ENCODE measurements at regions not wholly inside any gene's neighbourhood (a gene's known extent, or its start where the extent isn't known, plus 50 kb on each side); places are given as distances from the start of the nearest gene placed in this dataset.
"Not testable (repeated sequence)": the region's sequence is repeated elsewhere in the genome, so short reads cannot be mapped to it uniquely, and the experiment has no call there.

GRCh38 chr4:118633476-118633875 is 51.7 kb upstream of the METTL14 start:
- TF ChIP-seq EZH2 (IDR thresholded peaks at IDR 0.05; ENCODE audit: low read depth), result not testable (repeated sequence)
- TF ChIP-seq, protein P1, sequence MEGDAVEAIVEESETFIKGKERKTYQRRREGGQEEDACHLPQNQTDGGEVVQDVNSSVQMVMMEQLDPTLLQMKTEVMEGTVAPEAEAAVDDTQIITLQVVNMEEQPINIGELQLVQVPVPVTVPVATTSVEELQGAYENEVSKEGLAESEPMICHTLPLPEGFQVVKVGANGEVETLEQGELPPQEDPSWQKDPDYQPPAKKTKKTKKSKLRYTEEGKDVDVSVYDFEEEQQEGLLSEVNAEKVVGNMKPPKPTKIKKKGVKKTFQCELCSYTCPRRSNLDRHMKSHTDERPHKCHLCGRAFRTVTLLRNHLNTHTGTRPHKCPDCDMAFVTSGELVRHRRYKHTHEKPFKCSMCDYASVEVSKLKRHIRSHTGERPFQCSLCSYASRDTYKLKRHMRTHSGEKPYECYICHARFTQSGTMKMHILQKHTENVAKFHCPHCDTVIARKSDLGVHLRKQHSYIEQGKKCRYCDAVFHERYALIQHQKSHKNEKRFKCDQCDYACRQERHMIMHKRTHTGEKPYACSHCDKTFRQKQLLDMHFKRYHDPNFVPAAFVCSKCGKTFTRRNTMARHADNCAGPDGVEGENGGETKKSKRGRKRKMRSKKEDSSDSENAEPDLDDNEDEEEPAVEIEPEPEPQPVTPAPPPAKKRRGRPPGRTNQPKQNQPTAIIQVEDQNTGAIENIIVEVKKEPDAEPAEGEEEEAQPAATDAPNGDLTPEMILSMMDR (conservative IDR thresholded peaks at IDR 0.05), result not testable (repeated sequence)

All from PC-9 (cell line).